Head of caudate nucleus (tissue), 42 donors: ENCODE measurements at regions not wholly inside any gene's neighbourhood (a gene's known extent, or its start where the extent isn't known, plus 50 kb on each side); places are given as distances from the start of the nearest gene placed in this dataset.

Experiments
- DNase-seq, 42 donors: peaks; one replicate each; pipeline versions ENCODE4 v3.0.0 to v3.0.0-alpha.2; 2020 to 2021; ENCODE audit warnings: mixed read lengths in 7 of 42
- intact Hi-C: fragments of 100-400 bp; cut with DNase I; formaldehyde crosslinking; loops from one replicate; pipeline ENCODE4 v1.15.0; 2022

GRCh38 chr10:22875581-22875980 is 52.3 kb upstream of the ARMC3 start:
- DNase-seq = no peak
- intact Hi-C loops = no loop called here

GRCh38 chr10:22874189-22874854 is 53.5 kb upstream of the ARMC3 start:
- intact Hi-C loops = no loop called here
- DNase-seq = peak in 27 of 42 donors; percentile 14 to 78 (median 48)

- intact Hi-C loops = no loop called here
Measured at GRCh38 chr10:22856444-22857074, 71.3 kb upstream of the ARMC3 start.

DNA sequence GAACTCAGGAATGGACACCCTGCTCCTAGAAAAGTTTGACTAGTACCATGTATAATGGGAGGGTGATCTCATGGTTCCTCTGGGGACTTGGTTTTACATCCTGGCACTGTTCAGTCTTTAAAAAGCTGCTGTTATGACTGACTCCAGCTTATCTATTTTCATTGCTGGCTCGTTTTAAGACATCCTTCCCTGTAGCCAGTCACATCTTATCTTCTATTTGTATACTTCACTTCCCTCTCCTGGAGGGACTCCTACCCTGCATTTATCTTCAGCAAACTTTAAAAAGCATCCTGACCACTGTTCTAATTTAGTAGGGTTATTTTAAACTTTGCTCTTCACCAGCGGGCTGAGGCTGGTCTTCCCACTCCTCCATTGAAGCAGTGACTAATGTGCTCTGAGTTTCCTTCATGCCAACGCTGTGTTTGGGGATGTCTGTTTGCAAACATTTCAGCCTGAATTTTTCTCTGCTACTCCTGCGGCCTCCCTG is 72.9 kb upstream of the ARMC3 start:
- intact Hi-C loops = no loop called here
- no peak for DNase-seq

More at GRCh38 chr10:22856444-22857074, 71.3 kb upstream of the ARMC3 start:
- DNase-seq = no peak

- intact Hi-C loops = no loop called here
- DNase-seq = no peak
Measured at GRCh38 chr10:22853906-22854447, 73.9 kb upstream of the ARMC3 start.

DNA sequence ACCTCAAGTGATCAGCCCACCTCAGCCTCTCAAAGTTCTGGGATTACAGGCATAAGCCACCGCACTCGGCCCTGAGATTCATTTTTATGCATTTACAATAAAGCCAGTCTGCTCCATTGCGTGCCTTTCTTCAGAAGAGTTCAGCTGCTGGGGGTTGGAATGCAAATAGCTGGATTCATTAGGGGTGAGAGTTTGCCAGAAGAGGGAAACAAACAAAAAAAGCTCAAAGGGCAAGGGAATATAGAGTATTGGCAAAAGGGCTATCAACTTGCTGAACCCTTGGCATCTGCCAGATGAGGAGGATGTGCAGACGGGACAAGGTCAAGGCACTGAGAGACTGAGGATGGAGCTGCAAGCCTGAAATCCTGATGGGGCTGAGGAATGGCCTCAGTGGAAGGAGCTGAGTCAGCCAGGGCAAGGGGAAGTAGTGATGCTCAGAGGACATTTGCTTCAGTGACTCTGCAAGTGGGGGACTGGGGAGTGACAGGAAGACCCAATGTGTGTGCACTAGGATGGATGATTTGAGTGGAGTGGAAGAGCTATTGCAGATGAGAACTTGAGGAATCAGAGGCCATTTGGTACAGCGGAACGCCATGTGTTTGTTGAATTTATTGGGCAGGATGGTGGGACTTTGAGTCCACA is 75.0 kb upstream of the ARMC3 start:
- intact Hi-C loops = no loop called here
- DNase-seq = no peak

DNA sequence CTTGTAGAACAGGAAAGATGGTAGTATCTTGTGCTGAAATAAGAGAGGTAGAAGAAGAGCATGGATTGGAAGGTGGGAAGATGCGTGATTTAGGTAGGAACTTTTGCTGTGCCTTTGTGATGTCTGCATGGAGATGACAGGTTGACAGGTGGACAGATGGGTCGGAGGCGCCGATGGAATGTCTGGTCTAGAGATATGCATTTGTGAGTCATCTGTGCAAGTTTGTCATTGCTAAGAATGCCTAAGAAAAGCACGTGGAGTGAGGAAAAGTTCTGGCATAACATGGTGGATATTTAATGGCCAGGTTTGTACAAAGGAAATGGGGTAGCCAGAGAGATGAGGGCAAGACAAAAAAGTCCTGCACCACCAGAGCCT is 76.0 kb upstream of the ARMC3 start:
- intact Hi-C loops = no loop called here
- no peak for DNase-seq

- intact Hi-C loops = no loop called here
- DNase-seq = no peak
Measured at GRCh38 chr10:22850541-22850940, 77.3 kb upstream of the ARMC3 start.

DNA sequence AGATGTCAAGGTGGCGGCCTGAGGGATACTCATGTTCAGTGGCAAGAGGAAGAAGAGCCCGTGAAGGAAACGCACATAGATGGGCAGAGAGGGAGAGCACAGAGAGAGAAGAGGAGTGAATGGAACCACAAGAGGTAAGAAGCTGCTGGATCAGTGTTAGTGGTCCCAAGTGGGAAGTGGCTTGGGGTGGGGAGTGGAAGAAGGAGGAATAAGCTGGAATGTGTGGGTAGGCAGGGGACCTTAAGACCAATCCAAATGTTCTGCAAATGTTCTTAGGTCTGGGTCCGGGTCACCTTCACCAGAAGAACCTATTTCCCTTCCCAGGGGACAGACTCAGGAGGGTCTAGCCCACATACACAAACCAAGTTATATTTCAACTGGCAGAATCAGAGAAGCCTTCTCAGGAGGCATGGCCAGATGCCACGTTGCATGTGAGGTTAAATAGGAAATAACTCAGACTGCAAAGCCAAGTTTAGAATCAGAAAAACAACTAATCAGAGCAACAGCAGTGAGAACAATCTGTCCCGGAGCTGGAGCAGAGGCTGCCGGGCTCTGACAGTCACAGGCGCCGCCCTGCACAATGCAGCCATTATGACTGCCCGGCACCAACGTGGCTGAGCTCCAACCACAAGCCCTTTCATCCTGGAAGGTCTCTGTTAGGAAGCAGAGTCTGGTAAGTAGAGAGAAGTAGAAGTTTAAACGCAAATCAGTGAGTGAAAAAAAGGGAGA is 78.6 kb upstream of the ARMC3 start:
- DNase-seq = peak; percentile 80 to 98 (median 94)
- intact Hi-C loops = loop anchor here (5.0 kb wide), 1 partner anchor 227 kb away; no protein-coding TSS in a partner anchor

GRCh38 chr10:22848509-22848908 is 79.3 kb upstream of the ARMC3 start:
- intact Hi-C loops = loop anchor here (5.0 kb wide), 1 partner anchor 226 kb away; no protein-coding TSS in a partner anchor
- no peak for DNase-seq

DNA sequence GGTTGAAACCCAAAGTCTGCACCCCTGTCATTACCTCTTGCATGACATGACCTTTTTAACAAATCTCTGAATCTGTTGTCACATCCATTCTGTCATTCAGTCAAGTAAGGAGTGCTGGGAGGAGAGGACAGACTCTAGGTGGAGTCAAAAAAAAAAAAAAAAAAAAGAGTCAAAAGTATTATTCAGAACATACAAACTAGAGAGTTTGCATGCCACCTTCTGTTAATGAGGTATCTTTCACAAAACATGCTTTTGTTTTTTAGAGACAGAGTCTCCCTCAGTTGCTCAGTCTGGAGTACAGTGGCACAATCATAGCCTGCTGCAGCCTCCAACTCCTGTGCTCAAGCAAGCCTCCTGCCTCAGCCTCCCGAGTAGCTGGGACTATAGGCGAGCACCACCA is 81.6 kb upstream of the ARMC3 start:
- DNase-seq = no peak
- intact Hi-C loops = loop anchor here (5.0 kb wide), 1 partner anchor 224 kb away; no protein-coding TSS in a partner anchor

GRCh38 chr10:22839639-22840038 is 88.2 kb upstream of the ARMC3 start:
- no peak for DNase-seq
- intact Hi-C loops = no loop called here

- no peak for DNase-seq
- intact Hi-C loops = no loop called here
Measured at GRCh38 chr10:22837771-22838170, 90.1 kb upstream of the ARMC3 start.

GRCh38 chr10:22837351-22837750 is 90.5 kb upstream of the ARMC3 start:
- intact Hi-C loops = no loop called here
- DNase-seq = peak in 24 of 42 donors; percentile 24 to 75 (median 44)

DNA sequence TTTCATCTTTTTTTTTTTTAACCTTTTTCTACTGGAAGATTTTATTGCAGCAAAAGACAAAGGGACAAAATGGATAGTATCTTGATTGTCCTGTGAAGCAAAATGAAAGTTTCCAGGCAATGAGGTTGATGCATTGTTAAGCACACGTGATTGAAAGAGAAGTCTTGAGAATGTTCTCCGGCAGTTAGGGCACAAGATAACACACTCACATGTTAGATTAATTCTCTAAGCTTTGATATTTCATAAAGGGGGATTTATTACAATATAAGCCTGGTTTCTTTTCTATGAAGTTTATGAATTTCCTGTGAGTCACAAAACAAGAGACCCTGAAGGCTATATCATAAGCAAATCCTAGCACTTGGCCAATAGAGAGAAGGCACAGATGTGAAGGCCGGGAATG is 93.4 kb upstream of the ARMC3 start:
- intact Hi-C loops = no loop called here
- no peak for DNase-seq

DNA sequence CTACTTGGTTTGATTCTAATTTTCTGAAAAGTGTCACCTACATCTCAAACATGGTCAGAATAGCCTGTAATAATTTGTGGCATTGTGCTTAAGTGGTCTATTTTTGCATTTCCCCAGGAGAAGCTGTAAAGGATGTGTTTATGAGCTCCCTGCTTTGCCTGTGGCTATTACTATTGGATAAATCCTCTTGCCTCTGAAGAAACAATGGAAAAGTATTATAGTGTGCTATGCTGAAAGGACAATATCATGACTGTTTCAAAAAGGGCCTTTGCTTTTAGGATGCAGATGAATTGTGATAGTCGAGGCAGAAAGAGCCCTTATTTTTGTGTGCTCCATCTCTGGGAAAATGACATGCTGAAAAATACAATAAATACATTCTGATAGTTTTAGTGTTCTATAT is 94.1 kb upstream of the ARMC3 start:
- DNase-seq = no peak
- intact Hi-C loops = no loop called here

DNA sequence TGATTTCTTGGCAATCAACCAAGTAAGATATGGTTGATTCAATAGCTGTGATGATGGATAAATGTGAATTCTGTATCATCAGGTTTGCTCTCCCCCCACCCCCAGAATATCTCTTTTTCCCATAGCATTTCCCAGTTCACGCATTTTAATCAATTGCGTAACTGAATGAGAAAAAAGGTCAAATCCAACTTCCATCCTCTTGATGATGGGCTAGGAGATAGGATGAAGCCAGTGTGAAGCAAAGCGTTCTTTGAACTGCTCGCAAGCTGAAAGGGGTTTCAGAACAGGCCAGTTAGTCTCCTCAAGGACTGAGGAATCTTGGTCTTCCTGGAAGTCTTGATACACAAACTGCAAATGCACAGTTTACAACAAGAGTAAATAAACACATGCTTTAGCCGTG is 94.5 kb upstream of the ARMC3 start:
- intact Hi-C loops = no loop called here
- DNase-seq = no peak

- intact Hi-C loops = no loop called here
- DNase-seq = no peak
Measured at GRCh38 chr10:22832851-22833250, 95.0 kb upstream of the ARMC3 start.

DNA sequence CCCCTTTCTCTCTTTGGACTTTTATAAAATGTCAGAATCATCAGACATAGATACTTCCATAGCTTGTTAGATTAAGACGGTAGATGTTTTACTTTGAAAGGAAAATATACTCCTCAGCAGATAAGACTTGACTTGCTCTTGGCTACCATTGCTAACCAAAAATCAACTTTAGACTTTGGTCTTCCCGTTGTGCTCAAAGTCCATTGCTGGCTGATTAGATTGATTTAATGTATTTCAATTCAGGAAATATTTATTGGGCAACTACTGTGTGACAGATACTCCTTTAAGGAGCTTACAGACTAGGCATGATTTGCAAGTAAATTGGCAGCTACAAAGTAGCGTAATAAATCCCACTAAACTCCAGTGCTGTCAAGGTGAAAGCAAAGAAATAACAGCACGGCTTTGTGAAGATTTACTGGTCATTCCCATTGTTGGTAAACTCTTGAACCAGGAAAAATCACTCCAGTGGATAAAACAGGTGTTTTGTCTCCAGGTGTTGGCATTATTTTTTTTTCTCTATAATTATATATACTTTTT is 95.7 kb upstream of the ARMC3 start:
- intact Hi-C loops = no loop called here
- no peak for DNase-seq
